ENCODE measurements at regions not wholly inside any gene's neighbourhood (a gene's known extent, or its start where the extent isn't known, plus 50 kb on each side); places are given as distances from the start of the nearest gene placed in this dataset.

DNA sequence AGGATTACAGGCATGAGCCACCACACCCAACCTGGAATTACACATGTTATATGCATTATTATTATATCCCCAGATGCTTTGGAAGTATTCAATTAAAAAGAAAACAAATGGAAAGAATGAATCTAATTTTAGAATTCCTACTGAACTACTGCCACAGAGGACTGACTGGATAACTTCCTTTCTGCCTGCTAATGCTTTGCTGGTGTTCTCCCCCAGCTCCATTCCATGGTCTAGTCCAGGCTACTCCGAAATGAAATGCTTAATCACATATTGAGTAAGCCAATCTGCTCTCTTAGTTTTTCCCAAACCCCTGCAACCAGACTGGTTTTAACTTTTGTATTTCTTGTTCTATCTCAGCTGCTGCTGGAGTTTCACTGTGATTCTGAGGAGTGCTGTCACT is 519.1 kb downstream of the SOX11 start:
- no peaks in the 10 kb centered on the region for H3K9me3 Mint-ChIP-seq (ENCODE audit: low read depth)

DNA sequence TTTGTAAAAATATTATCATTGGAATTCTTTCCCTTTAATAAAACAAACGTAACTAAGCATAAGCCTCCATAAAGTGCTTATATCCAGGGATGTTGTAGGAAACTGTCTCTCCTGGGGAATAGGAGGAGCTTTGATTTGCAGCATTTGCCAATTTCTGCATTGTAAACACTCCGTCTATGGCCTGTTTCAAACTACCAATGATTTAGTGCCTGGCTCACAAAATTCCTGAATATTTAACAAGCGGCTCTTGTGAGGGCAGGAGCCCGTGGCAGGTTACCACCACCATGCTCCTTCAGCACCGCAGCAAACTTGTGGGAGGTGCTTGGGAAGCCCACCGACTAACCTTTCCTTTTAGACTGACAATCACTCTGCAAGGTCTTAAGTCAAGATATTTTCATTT is 520.3 kb downstream of the SOX11 start:
- H3K4me3 Mint-ChIP-seq: no peak overlapping the region
- intact Hi-C loops (cut with DNase I, micrococcal nuclease): no loop called here
- no peak overlapping the region for H3K27ac Mint-ChIP-seq
- DNase-seq (no peak), ATAC-seq (no peak)
- POLR2A ChIA-PET: no interaction called here
- H3K27me3 Mint-ChIP-seq: no peaks in the 10 kb centered on the region
- CTCF ChIA-PET: no interaction called here
- no peaks in the 10 kb centered on the region for H3K36me3 Mint-ChIP-seq (ENCODE audit: low read depth)
- no peaks in the 10 kb centered on the region for H3K9me3 Mint-ChIP-seq (ENCODE audit: low read depth)
- no peaks in the 10 kb centered on the region for H3K4me1 Mint-ChIP-seq

More for the DNA sequence above, 519.1 kb downstream of the SOX11 start:
- Mint-ChIP-seq H3K27me3 (no peaks in the 10 kb centered on the region), H3K4me1 (no peaks in the 10 kb centered on the region), H3K27ac (no peak overlapping the region), H3K4me3 (no peak overlapping the region), H3K36me3 (ENCODE audit: low read depth) (no peaks in the 10 kb centered on the region)
- no peak for DNase-seq
- intact Hi-C loops (cut with DNase I, micrococcal nuclease): no loop called here
- ChIA-PET CTCF (no interaction called here), POLR2A (no interaction called here)
- ATAC-seq: no peak

DNA sequence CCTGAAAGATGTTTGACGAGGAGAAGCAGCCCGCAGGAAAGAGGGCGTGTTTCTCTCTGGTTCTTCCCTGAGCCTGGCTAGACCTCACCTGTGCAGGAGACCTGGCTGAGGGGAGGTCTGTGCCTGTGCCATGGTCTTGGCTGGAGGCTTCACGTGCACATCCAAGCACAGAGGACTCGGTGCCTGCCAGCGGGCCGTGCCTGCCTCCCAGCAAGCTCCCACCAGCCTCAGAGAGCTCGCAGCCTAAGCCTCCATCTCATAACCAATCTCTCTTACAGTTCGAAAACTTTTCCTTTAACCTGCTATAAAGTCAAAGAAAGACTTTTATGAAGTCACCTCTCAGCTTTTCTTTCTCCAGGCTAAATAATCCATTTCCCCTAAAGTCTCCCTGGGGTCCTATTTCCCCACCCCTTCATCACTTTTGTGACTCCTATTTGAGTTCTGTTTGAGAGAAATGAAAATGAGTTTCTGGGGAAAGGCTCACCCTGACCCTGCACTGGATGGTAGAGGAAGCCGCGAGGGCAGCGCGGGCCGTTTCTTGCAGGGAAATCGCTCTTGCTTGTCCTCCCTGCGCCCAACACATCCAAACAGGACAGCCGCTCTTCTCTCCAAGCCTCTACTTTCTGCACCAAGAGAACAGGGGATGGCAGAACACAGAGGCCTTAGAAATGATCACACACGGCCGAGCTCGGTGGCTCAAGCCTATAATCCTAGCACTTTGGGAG is 521.0 kb downstream of the SOX11 start:
- Mint-ChIP-seq H3K9me3 (ENCODE audit: low read depth) (no peaks in the 10 kb centered on the region), H3K27me3 (no peaks in the 10 kb centered on the region), H3K4me1 (no peaks in the 10 kb centered on the region), H3K36me3 (ENCODE audit: low read depth) (no peaks in the 10 kb centered on the region), H3K27ac (no peak overlapping the region), H3K4me3 (no peak overlapping the region)
- intact Hi-C loops (cut with DNase I, micrococcal nuclease): no loop called here
- ChIA-PET POLR2A (no interaction called here), CTCF (no interaction called here)
- DNase-seq (no peak), ATAC-seq (no peak)

DNA sequence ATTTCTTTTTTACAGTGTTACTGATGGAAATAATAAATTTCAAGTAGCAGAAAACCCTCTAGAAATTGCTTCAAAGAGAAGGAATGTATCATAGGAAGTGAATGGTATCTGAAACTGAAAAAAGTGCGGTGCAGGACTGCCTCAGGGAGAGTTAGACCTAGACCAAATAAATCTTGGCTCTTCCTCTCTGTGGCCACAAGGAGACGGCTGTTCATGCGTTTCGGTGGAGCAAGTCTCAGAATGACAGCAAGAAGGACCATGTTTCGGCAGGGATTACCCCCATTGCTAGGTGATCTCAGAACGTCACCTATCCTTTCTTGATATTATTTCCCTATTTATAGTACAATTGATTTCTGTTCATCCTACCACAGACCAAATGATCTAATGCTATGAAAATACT is 522.3 kb downstream of the SOX11 start:
- no peaks in the 10 kb centered on the region for H3K9me3 Mint-ChIP-seq (ENCODE audit: low read depth)
- no peaks in the 10 kb centered on the region for H3K27me3 Mint-ChIP-seq
- ChIA-PET POLR2A (no interaction called here), CTCF (no interaction called here)
- H3K36me3 Mint-ChIP-seq (ENCODE audit: low read depth): no peaks in the 10 kb centered on the region
- no peak for DNase-seq
- ATAC-seq: no peak
- intact Hi-C loops (cut with DNase I, micrococcal nuclease): no loop called here
- H3K27ac Mint-ChIP-seq: no peak overlapping the region
- H3K4me3 Mint-ChIP-seq: no peak overlapping the region
- no peaks in the 10 kb centered on the region for H3K4me1 Mint-ChIP-seq

DNA sequence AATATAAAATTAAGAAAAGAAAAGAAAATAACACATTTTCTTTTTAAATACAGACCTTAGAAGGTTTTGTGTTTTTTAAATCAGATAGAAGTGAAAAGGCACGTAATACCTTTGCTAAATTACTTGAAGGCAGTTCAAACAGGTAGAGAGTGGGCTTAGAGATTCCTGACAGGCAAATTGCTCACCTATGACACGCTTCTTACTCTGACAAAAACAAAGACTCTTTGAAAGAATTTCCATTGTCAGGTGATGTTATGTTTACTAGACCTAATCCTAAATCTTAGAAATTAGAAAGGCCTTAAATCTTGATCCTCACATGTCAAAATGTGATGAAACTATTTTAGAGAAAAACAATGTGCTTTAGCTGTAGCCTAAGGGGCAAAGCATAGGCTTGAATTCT is 522.9 kb downstream of the SOX11 start:
- Mint-ChIP-seq H3K27me3 (no peaks in the 10 kb centered on the region), H3K4me3 (no peak overlapping the region), H3K27ac (no peak overlapping the region), H3K36me3 (ENCODE audit: low read depth) (no peaks in the 10 kb centered on the region), H3K4me1 (no peaks in the 10 kb centered on the region), H3K9me3 (ENCODE audit: low read depth) (no peaks in the 10 kb centered on the region)
- intact Hi-C loops (cut with DNase I, micrococcal nuclease): no loop called here
- CTCF ChIA-PET: no interaction called here
- POLR2A ChIA-PET: no interaction called here
- no peak for ATAC-seq
- DNase-seq: no peak

DNA sequence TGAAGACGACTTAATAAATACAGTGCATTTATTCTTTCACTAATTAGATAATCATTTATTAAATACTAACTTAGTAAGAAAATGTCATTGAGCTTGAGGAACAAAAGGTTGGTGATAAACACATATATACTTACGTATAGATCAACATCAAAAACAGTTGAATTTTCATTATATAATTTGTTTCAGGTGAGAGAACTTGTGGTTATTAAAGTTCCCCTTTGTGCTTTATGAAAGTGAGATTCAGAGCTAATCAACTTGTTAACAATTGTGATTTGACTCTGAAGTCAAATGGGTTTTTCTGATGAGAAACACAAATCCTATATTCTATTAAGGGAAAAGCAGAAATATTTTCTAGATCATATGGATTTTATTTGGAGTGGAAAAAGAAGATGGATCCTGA is 524.0 kb downstream of the SOX11 start:
- Mint-ChIP-seq H3K9me3 (ENCODE audit: low read depth) (no peaks in the 10 kb centered on the region), H3K4me1 (no peaks in the 10 kb centered on the region), H3K27me3 (no peaks in the 10 kb centered on the region), H3K36me3 (ENCODE audit: low read depth) (no peaks in the 10 kb centered on the region), H3K4me3 (no peak overlapping the region), H3K27ac (no peak overlapping the region)
- DNase-seq (no peak), ATAC-seq (no peak)
- intact Hi-C loops (cut with DNase I, micrococcal nuclease): no loop called here
- ChIA-PET POLR2A (no interaction called here), CTCF (no interaction called here)

DNA sequence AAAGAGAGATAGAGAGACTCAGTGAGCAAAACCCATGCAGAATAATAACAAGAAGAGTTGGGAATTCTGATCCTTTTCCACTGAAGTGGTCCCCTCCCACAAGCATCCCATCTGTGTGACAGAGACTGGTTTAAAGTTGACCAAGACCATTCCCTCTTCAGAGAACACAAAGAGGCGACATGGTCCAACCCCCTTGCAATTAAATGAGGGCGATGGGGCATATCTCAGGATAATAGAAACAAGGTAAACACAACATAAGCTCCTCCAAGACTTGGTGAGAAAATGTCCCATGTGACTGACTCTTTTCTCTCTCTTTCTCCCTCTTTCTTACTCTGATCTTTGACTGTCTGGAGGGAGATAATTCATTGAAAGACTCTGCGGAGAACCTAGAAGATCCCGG is 526.7 kb downstream of the SOX11 start:
- no peaks in the 10 kb centered on the region for H3K4me1 Mint-ChIP-seq
- ATAC-seq (no peak), DNase-seq (no peak)
- CTCF ChIA-PET: no interaction called here
- no peaks in the 10 kb centered on the region for H3K9me3 Mint-ChIP-seq (ENCODE audit: low read depth)
- POLR2A ChIA-PET: no interaction called here
- intact Hi-C loops (cut with DNase I, micrococcal nuclease): no loop called here
- no peaks in the 10 kb centered on the region for H3K27me3 Mint-ChIP-seq
- no peak overlapping the region for H3K27ac Mint-ChIP-seq
- H3K36me3 Mint-ChIP-seq (ENCODE audit: low read depth): no peaks in the 10 kb centered on the region
- no peak overlapping the region for H3K4me3 Mint-ChIP-seq

DNA sequence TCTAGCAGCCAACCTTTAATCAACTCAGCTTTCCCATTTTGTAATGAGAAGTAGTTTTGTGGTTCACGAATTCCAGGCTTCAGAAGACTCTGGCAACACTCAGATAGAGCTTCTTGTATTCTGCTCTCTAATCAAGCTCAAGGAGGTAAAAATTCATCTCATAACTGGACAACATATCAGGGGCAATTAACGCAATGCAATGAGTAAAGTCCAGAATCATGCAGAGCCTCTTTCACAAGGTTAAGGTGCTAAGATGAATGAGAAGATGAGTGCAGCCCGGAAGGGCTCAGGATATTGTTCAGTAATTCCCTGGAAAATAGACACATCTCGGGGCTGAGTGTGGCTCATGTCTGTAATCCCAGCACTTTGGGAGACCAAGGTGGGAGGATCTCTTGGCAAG is 527.7 kb downstream of the SOX11 start:
- Mint-ChIP-seq H3K36me3 (ENCODE audit: low read depth) (no peaks in the 10 kb centered on the region), H3K4me3 (no peak overlapping the region), H3K27ac (no peak overlapping the region), H3K9me3 (ENCODE audit: low read depth) (no peaks in the 10 kb centered on the region), H3K4me1 (no peaks in the 10 kb centered on the region), H3K27me3 (no peaks in the 10 kb centered on the region)
- no peak for DNase-seq
- intact Hi-C loops (cut with DNase I, micrococcal nuclease): no loop called here
- CTCF ChIA-PET: no interaction called here
- POLR2A ChIA-PET: no interaction called here
- no peak for ATAC-seq

DNA sequence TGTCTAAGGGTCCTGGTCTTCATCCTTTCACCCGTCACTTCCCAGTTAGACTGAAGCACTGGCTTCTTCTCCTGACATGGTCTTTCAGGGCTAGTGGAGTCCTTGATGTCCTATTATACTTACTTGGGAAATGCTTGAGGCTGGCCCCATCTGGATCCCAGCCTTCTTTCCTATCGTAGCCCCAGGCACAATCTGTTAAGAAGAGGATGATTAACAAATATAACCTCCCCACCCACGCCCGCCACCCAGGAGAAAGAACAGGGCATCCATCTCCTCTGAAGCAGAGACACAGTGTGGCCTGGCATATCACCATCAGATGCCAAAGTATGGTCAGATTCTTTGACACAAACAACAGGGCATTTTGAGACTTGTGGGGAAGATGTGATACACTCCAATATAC is 530.1 kb downstream of the SOX11 start:
- Mint-ChIP-seq H3K4me3 (no peak overlapping the region), H3K9me3 (ENCODE audit: low read depth) (no peaks in the 10 kb centered on the region), H3K27ac (no peak overlapping the region), H3K27me3 (no peaks in the 10 kb centered on the region), H3K36me3 (ENCODE audit: low read depth) (no peaks in the 10 kb centered on the region), H3K4me1 (no peaks in the 10 kb centered on the region)
- CTCF ChIA-PET: no interaction called here
- DNase-seq (no peak), ATAC-seq (no peak)
- intact Hi-C loops (cut with DNase I, micrococcal nuclease): no loop called here
- POLR2A ChIA-PET: no interaction called here

DNA sequence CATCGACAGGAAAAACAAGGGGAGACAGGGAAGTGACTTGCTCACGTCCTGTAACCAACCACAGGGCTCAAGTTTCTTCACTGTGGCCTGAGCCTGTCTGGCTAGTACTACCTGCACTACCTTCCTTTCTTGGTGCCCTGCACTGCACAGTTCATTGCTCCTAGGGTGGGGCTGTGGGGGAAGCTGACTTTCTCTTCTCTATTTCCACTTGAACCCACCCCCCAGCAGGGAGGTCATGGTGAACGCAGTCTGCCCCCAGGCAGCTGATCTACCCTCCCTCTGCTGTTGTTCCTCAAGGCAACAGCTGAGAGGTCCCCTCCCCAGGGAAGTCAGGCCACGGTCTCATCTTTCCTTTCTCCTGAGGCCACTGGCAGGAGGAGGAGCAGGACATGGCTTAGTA is 532.1 kb downstream of the SOX11 start:
- Mint-ChIP-seq H3K36me3 (ENCODE audit: low read depth) (no peaks in the 10 kb centered on the region), H3K4me3 (no peak overlapping the region), H3K4me1 (no peaks in the 10 kb centered on the region), H3K27me3 (no peaks in the 10 kb centered on the region), H3K9me3 (ENCODE audit: low read depth) (no peaks in the 10 kb centered on the region), H3K27ac (no peak overlapping the region)
- ChIA-PET CTCF (no interaction called here), POLR2A (no interaction called here)
- ATAC-seq: no peak
- DNase-seq: no peak
- intact Hi-C loops (cut with DNase I, micrococcal nuclease): no loop called here

DNA sequence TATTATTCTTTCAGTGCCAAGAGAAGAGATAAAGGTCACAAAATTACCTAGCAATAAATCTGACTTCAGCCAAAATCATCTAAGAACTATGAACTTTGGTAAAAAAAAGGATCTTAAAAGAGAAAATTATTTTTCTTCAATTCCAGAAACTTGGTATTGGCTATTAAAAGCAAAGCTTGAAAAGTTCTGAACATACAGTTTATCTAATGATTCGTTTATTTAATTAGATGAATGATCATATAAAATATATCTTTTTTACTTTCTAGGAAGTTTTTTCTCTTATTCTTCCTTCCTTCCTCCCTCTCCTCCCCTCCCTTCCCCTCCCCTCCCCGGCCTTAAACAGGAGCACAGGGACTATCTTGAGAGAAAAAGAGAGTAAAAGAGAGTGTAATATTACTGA is 536.1 kb downstream of the SOX11 start:
- no peaks in the 10 kb centered on the region for H3K36me3 Mint-ChIP-seq (ENCODE audit: low read depth)
- H3K9me3 Mint-ChIP-seq (ENCODE audit: low read depth): no peaks in the 10 kb centered on the region
- no peak overlapping the region for H3K4me3 Mint-ChIP-seq
- ATAC-seq (no peak), DNase-seq (no peak)
- intact Hi-C loops (cut with DNase I, micrococcal nuclease): no loop called here
- H3K27ac Mint-ChIP-seq: no peak overlapping the region
- H3K27me3 Mint-ChIP-seq: no peaks in the 10 kb centered on the region
- ChIA-PET CTCF (no interaction called here), POLR2A (no interaction called here)
- H3K4me1 Mint-ChIP-seq: no peaks in the 10 kb centered on the region

DNA sequence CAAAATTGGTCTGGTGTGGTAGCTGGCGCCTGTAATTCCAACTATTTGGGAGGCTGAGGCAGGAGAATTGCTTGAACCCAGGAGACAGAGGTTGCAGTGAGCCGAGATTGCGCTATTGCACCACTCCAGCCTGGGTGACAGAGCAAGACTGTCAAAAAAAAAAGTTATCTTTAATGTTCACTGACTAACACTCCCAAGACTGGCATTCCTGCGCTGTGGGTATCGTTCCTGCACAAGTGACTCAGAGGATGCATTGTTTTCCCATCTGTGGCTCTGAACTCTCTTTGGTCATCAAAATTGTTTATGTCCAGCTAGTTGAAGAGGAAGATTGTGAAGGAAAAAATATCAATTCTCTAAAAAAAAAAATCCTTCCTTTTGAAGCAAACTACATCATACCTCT is 539.0 kb downstream of the SOX11 start:
- CTCF ChIA-PET: no interaction called here
- intact Hi-C loops (cut with DNase I, micrococcal nuclease): no loop called here
- no peak for ATAC-seq
- no peak for DNase-seq
- no peak overlapping the region for H3K4me3 Mint-ChIP-seq
- POLR2A ChIA-PET: no interaction called here
- H3K9me3 Mint-ChIP-seq (ENCODE audit: low read depth): no peaks in the 10 kb centered on the region
- H3K27ac Mint-ChIP-seq: no peak overlapping the region
- no peaks in the 10 kb centered on the region for H3K4me1 Mint-ChIP-seq
- H3K27me3 Mint-ChIP-seq: no peaks in the 10 kb centered on the region
- H3K36me3 Mint-ChIP-seq (ENCODE audit: low read depth): no peaks in the 10 kb centered on the region

DNA sequence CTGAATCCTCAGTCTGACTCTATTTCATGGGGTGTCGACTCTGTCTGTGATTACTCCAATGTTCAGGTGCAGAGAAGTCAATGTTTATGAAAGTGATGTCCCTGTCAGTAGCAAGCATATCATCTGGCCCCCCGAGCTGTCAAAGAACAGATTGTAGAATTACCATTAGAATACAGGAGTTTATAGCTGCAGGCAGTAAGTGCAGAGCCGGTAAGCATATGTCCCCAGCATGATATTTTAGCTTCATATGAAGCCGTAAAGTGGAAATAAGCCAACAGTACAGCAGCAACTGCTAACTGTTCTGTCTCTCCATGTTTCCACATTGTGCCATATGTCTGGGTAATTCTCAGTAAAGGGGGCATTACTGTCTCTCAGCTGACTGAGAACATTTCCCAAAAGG is 541.8 kb downstream of the SOX11 start:
- ATAC-seq: no peak
- no peak for DNase-seq
- intact Hi-C loops (cut with DNase I, micrococcal nuclease): no loop called here
- Mint-ChIP-seq H3K4me1 (no peaks in the 10 kb centered on the region), H3K4me3 (no peak overlapping the region), H3K36me3 (ENCODE audit: low read depth) (no peaks in the 10 kb centered on the region), H3K27me3 (no peaks in the 10 kb centered on the region), H3K9me3 (ENCODE audit: low read depth) (peaks cover 4% of the 10 kb centered on the region), H3K27ac (no peak overlapping the region)
- ChIA-PET POLR2A (no interaction called here), CTCF (no interaction called here)
